B cell (primary cell): ENCODE measurements at regions not wholly inside any gene's neighbourhood (a gene's known extent, or its start where the extent isn't known, plus 50 kb on each side); places are given as distances from the start of the nearest gene placed in this dataset.

Source experiments
- CTCF ChIP-seq: fragments of 200-600 bp; IDR thresholded peaks from one replicate; pipeline ENCODE4 v1.8.0; 2022; ENCODE audit warnings: antibody characterized with exemption, mild to moderate bottlenecking
- EZH2 ChIP-seq: IDR thresholded peaks from 2 replicates; pipeline ENCODE4 v1.6.1; 2012; ENCODE audit warnings: borderline replicate concordance, low read depth, mild to moderate bottlenecking, moderate library complexity, low read length; ENCODE audit not compliant: insufficient read depth, poor library complexity, severe bottlenecking

DNA sequence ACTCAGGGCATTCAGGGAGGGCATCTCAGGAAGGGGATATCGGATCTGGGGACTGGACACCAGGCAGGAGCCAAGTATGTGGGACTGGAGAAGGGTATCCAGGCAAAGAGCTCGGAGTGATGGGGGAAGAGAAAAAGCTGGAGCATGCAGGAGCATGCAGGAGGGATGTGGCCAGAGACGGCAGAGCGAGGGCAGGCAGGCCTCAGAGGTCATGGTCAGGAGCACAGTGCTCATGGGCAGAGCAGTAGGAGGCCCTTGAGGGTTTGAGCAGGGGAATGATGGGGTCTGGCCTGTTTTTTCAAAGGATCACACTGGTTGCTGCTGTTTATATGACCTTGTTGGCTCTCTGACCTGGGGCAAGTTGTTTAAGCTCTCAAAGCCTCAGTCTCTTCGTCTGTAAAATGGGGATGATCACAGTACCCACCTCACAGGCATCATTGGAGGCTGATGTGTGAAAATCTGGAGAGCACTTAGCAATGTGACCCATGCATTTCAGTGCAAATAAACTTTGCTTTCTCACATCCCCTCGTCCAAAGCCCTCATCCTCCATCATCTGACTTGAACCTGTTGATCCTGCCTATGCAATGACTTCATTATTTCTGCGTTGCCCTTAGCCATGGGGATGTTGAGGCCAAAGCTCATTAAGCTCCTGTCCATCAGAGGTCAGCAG lies 273.1 kb downstream of the MATN1 start:
- TF ChIP-seq CTCF (no peak), EZH2 (no peak)
